Medulla oblongata (tissue), 1 donor: ENCODE measurements at regions not wholly inside any gene's neighbourhood (a gene's known extent, or its start where the extent isn't known, plus 50 kb on each side); places are given as distances from the start of the nearest gene placed in this dataset.
"Not testable (repeated sequence)": the region's sequence is repeated elsewhere in the genome, so short reads cannot be mapped to it uniquely, and the experiment has no call there.

ENCODE experiments used
- DNase-seq: peaks from one replicate; pipeline ENCODE4 v3.0.0-alpha.2; 2015; ENCODE audit errors: extremely low spot score

DNA sequence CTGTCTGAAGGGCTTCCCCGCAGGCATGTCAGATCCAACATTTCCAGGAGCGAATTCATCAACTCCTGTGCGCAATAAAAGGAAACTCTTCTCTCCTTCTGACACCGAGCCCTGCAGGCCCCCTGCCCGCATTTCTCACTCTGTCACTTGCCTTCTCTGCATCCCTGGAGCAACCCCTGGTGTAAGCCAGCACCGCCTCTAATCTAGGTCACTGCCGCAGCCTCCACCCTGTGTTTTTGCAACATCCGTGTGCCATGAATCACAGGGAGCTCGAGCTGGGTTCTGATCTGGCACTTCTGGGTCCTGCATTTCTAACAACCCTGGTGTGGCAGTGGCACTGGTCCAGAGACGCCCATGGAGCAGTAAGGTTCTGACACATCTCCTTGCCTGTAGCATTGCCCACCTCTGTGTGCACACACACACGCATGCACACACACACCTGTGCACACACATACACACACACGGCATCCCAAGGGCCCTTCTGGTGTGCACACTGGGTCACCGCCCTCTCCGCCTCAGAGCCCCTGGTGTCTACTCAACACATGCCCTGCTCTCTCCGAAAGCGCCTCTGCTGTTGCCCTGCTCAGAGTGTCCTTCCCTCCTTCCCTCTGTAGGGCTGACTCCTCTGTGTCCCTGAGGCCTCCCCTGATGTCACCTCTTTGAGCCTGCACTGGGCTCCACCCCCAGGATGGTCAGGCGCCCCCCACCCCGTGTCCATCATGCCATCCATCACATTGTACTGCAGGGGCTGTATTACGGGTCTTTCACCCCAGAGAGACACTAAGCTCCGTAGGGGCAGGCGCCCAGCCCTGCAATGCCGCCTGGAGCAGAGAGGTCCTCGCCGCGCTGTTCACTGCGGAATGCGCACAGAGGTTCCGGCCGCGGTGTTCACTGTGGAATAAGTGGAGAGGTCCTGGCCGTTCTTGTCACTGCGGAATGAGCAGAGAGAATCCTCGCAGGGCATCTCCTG, 111.4 kb upstream of the SFSWAP start:
- no peak for DNase-seq

DNA sequence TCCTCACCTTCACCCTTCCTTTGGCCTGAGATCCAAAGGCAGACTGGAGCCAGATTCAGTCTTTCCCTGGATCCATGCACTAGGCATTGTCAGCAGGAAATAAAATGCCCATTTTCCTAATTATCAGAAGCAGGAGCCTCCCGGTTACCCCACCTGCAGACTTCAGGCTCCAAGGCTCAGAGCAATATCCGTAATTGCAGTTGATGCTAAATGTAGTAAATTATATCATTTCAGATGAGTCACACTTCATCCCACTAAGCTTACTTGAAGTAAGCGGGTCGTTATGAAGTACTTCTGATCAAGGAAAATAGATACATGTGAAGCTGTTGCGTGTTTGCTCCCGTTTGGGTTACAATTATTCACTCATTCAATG, 110.7 kb upstream of the SFSWAP start:
- DNase-seq, result no peak

DNA sequence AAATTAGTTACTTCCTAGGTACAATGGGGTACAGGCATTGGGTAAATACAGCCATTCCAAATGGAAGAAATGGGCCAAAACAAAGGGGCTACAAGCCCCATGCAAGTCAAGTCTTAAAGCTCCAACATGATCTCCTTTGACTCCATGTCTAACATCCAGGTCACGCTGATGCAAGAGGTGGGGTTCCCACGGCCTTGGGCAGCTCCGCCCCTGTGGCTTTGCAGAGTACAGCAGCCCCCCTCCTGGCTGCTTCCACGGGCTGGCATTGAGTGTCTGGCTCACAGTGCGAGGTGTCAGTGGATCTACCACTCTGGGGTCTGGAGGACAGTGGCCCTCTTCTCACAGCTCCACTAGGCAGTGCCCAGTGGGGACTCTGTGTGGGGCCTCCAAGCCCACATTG, 109.4 kb upstream of the SFSWAP start:
- not testable (repeated sequence) for DNase-seq

DNA sequence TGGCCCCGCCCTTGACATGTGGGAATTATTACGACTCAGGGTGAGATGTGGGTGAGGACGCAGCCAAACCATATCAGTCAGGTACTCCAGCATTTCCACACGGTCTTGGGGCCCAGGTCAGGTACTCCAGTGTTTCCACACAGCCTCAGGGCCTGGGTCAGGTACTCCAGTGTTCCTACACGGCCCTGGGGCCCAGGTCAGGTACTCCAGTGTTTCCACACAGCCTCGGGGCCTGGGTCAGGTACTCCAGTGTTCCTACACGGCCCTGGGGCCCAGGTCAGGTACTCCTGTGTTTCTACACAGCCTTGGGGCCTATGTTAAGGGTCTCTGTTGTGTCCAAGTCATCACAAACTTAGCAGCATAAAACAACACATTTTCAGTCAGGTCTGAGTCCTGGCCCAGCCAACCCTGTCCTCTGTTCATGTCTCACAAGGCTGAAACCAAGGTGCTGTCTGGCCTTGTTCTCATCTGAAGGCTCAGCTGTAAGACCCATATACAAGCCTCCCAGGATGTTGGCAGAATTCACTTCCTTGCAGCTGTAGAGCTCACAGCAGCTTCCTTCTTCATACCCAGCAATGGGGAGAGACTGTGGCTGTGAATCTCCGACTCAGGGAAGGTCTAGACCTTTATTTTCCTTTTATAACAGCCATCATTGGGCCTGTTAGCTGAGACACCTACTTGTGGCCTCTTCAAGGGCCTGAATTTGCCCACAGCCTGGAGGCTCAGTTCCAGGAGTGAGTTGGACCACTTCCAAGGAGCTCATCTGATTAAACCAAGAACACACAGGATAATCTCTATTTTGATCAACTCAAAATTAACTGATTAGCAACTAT, 107.6 kb upstream of the SFSWAP start:
- no peak for DNase-seq

DNA sequence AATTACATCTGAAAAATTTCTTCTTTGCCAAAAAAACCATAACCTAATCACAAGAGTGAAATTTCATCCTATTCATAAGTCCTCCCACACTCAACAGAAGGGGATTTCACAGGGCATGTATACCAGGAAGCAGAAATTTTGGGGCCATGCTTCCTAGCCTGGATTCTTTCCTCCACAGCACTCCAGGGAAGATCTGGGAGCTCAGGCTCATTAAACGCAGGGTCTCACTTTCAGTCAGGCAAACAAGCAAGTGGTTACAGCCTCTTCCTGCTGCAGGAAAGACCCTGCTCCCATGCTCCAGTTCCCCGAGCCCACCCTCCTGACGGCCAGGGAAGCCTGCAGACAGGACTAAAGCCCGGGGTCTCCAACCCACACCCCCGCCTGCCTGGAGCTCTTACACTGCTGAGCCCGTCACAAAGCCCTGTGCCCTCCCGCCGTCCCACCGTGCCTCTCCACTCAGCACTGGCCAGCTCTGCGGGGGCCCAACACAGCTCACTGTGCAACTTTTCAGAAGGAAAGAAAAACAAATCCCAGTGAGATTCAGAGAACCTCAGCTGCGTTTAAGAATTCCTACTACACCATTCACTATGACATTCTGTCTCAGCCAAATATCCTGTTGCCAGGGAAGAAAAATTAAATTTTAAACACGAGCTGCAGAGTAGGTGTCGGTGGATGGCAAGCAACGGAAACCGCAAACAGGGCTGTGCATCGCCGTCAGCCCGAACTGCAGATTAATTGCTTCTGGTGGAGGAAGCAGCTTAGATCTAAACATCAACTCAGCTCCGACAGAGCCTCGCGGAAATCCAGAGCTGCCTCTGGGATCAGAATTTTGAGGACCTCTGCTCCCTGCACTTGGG, 106.7 kb upstream of the SFSWAP start:
- no peak for DNase-seq

DNA sequence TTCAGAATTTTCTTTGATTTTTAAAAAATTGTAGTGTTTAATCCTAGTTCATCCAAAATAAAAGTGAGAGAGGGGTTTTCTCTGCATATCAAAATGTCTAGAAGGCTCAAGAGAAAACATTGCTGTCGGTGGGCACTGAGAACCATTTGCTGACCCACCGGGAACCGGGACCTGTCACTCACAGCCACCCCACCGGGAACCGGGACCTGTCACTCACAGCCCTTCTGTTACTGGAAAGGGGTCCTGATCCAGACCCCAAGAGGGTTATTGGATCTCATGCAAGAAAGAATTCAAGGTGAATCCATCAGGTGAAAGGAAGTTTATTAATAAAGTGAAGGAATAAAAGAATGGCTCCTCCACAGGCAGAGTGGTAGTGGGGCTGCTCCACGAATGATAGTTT, 106.0 kb upstream of the SFSWAP start:
- no peak for DNase-seq

DNA sequence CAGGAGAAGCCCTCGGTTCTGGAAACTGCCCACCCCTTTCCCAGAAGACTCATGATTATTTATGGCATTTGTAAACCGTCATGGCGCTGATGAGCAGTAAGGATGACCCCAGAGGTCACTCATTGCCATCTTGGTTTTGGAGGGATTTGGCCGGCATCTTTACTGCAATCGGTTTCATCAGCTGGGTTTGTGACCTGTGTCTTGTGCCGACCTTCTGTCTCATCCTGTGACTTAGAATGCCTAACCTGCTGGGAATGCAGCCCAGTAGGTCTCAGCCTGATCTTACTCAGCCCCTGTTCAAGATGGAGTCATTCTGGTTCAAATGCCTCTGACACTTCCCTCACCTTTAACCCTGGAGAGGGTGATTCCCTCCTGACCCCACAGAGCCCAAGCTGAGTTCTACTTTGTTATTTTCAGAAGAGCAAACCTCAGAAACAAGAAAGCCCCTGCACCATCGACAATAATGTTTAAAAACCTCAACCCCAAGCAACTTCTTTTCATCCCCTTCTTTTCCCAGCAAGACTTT, 105.5 kb upstream of the SFSWAP start:
- no peak for DNase-seq

DNA sequence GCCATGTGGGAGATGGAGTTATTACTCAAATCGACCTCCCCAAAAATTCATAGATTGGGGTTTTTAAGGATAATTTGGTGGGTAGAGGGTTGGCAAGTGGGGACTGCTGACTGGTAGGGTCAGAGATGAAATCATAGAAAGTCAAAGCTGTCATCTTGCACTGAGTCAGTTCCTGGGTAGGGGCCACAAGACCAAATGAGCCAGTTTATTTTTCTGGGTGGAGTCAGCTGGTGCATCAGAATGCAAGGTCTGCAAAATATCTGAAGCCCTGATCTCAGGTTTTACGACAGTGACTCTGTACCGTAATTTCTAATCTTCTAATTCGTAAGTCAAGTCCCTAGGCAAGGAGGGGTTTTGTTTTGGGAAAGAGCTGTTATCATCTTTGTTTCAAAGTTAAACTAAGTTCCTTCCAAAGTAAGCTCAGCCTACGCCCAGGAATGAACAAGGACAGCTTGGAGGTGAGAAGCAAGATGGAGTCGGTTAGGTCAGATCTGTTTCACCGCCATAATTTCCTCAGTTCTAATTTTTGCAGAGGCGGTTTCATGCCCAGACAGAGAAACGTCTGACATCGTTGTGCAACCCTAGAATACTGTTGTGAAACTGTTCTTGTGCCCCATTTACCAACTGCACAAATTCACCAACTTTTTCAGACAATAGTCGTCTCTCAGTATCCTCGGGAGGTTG, 104.5 kb upstream of the SFSWAP start:
- DNase-seq, result no peak

DNA sequence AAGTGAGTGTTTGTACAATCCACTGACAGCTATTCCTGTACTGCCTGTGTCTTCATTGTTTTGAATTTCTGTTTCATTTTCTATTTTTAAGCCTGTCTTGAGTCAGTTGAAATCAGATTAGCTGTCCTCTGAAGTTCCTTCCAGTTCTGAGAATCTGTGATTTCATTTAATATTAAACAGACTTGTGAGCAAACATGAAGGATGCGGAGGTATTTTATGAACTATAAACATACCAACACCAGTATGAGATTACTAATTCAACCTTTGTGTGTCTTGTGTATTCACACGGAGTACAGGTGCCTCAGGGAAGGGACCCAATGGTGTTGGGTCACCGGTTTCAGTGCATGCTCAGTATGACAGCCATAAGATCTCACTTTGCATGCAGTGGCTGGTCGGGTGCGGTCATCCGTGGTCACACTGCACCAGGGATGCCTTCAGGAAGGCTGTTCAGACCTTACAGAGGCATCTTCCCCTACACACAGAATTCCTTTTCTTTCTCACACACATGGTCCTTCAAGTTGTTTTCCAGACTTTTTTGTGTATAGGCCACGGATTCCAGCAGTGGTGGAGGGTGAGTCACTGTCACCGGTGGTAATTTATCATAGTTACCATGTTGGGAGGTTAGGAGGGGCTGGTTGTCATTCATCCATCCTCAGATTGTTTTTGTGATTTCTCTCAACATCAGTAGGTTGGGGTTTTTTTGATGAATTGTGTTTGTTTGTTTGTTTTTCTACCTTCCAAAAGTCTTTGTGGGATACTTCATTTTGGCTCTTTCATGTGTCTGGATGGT, 103.0 kb upstream of the SFSWAP start:
- DNase-seq, result peak; percentile 49

DNA sequence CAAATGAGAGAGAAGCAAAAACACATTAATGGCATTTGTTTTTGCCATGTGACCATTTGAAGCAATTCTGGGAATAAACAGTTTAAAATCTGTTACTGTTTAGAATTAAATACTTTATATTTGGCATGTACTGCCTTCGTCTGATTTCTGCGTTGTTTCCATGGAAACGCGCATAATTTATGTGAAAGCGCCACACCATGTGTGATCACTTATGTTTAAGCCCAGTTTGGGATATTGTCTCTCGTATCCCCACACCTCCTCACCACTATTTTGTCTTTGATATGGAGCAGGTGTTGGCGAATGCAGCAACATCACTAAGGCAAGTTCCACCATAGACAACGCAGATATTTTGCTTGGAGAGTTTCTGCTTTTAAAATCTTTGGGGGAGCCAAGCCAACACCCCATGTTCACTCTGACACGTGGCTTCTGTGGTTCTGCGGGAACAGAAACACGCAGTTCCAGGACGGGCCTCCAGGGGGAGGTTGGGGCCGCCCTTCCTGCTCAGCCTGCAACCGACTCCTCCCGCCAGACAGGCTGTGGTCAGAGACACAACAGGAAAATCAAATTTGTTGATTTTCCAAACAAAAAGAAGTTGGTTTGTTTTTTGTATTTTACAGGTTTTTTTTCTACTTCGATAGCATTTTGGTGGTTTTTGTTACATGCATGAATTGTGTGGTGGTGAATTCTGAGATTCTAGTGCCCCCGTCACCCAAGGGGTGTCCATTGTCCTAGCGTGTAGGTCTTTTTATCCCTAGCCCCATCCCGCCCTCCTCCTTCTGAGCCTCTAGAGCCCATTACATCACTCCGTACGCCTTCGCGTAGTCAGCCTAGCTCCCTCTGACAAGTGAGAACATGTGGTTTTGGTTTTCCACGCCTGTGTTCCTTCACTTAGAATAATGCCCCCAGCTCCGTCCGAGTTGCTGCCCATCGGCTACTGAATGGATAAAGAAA, 101.9 kb upstream of the SFSWAP start:
- DNase-seq, result peak; percentile 88

DNA sequence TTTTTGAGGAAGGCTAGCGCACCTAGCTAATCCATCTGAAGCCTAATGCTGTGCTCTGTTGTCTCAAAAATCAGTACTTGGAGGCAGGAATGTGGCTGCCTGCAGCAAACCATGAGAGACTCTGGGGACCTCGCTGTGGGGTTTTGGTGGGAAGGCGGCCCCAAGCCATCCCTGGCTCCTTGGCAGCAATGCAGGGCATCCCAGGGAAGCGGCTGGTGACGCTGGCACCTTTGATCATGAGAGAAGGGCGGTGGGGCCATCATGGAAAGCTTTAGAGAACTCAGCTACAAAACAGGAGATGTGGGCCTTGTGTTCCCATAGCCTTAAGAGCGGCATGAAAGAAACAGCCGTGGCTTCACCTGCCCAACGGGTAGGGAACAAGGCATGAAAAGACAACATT, 101.1 kb upstream of the SFSWAP start:
- no peak for DNase-seq

DNA sequence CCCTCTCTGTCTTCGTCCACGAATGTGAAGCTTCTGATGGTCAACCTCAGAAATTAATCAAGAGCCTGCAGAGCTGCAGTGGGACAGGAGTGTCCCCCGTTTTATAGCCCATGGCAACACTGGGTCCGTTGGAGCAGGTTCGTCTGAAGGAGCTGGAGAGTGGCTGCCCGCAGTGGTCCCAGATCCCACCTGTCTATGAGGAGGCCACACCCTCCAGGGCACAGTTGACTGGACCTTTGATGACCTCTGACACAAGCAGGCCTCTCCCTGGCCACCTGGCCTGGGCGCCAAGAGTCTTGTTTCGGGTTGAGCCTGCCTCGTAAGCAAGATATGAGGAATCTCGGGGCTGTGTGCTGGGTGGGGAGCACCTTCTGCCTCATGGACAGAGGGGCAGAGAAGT, 100.7 kb upstream of the SFSWAP start:
- DNase-seq, result no peak

DNA sequence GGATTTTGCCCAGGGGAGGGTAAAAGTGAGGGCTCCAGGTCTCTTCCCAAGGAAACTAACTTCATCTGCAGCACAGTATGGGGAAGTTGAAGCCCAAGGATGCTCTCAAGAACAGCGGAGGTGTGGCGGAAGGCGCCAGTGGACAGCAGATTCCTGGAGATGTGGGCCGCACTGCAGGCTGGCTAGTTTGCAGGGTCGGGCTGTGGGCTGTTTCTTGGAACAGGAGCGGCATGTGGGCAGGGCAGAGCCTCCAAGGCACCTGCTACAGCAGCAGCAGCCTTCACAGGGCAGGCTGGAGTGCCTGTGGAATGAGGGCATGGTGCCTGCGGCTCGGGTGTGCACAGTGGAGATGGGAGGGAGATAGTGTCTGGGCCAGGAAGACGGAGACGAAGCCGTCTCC, 100.0 kb upstream of the SFSWAP start:
- DNase-seq, result no peak

DNA sequence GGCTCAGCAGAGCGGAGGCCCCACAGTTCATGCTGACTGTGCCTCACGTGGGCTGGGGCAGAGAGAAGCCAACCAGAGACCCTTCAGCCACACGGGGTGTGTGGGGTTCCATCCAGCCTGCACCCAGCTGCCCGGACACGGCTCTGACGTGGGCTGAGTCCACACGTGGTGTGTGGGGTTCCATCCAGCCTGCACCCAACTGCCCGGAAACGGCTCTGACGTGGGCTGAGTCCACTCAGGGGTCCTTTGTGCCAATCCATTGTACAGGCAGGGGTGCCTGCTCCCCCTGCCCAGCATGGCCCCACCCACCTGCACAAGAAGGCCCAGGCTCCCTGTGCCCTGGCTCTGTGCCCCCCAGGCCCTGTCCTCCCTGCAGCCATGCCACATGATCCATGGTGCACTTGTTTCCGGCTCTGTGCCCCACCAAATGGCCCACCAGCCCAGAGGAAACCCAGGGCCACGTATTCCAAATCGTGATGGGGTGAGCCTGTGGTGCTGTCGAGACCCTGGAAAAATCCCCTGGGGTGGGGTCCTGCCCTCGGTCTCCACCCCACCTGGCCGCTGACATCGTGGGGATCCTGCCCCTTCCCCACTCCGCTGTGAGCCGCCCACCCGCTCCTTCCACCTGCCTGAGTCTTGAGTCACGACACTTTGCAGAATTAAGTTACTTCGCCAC, 99.3 kb upstream of the SFSWAP start:
- DNase-seq, result no peak

DNA sequence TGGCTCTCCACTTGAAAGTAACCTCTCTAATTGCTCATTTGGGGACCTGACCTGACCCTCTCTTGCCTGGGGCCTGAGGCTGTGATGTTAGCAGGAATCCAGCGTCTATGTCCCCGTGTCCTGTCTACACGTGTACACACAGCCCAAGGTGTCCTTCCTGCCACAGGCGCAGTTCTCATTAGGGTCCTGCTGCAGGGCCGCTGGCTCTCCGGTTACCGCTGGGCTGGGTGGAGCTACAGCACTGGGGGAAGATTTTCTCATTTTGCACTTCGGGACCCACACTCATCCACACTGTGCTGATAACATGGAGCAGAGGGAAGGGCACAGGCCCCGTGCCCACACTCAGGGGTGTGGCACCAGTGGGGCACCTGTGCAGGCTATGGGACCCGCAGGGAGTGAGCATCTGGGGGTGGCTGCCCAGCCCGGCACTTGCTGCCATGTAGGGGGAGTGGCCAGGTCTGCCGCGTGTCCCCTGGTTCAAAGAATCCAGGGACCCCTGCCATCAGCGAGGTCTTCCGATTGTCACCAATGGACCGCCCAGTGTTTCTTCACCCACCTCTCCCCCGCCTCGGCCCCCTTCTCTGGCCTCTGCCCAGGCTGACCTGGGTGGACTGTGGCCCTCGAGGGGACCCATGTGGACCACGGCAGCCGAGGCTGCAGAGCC, 98.7 kb upstream of the SFSWAP start:
- no peak for DNase-seq

DNA sequence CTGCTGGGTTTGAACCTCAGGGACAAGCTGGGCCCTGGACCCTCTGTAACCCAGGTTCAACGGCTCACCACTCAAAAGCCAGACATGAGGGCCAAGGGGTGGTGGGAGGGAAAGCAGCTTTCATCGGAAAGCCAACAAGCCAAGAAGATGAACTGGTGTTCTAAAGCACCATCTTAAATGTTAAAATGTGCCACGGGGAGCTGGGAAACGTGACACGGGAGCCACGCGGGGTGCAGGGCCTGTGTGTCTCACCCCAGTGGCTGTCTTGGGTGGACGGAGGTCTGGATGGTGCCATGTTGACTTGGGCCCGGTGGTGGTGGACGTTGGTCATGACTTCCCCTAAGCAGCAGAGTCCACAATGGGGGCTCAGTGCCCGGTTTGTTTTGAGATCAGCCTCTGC, 97.7 kb upstream of the SFSWAP start:
- no peak for DNase-seq

DNA sequence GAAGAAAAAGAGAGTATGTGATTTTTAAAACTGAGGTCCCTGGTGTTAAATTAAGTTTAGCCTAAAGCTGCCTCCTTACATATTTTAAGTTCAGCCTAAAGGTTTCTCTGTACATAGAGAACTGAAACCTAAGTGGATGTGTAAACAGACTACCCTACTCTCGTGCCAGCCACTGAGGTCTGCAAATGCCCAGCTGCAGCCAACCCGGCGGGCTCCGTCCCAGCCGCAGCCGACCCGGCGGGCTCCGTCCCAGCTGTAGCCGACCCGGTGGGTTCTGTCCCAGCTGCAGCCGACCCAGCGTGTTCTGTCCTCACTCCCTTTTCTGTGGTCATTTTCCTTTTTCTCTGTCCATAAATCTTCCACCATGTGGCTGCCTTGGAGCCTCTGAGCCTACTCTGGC, 97.2 kb upstream of the SFSWAP start:
- no peak for DNase-seq
